Heart left ventricle (tissue), 16 donors: ENCODE measurements at regions not wholly inside any gene's neighbourhood (a gene's known extent, or its start where the extent isn't known, plus 50 kb on each side); places are given as distances from the start of the nearest gene placed in this dataset.

ENCODE experiments used
- ATAC-seq, 4 donors: fragments of 200-7000 bp; cut with Tn5 transposase; one replicate each; pipeline ENCODE4 v1.9.1; 2020 to 2022; ENCODE audit warnings: moderate library complexity in 4 of 4, mild to moderate bottlenecking in 3 of 4, moderate number of reproducible peaks in 1 of 4
- DNase-seq, 5 donors: peaks; one replicate each; pipeline ENCODE4 v3.0.0-alpha.2; 2020
- H3K27ac ChIP-seq, 12 donors: fragments of 200-600 bp; sonication (generic) in 4 of 12; one replicate each; pipeline versions ENCODE4 v1.5.0 to v1.8.0; 2016 to 2022; ENCODE audit warnings: mild to moderate bottlenecking in 2 of 12
- H3K27me3 ChIP-seq, 9 donors: fragments of 200-600 bp; sonication (generic) in 2 of 9; one replicate each; pipeline versions ENCODE4 v1.5.1 to v1.8.0; 2016 to 2022; ENCODE audit warnings: mild to moderate bottlenecking in 3 of 9
- H3K36me3 ChIP-seq, 9 donors: fragments of 200-600 bp; sonication (generic) in 2 of 9; one replicate each; pipeline versions ENCODE4 v1.5.0 to v1.8.0; 2018 to 2022; ENCODE audit warnings: mild to moderate bottlenecking in 2 of 9
- H3K4me1 ChIP-seq, 12 donors: fragments of 200-600 bp; sonication (generic) in 4 of 12; one replicate each; pipeline versions ENCODE4 v1.5.0 to v1.8.0; 2016 to 2022; ENCODE audit warnings: mild to moderate bottlenecking in 3 of 12
- H3K4me3 ChIP-seq, 12 donors: fragments of 200-600 bp; sonication (generic) in 4 of 12; one replicate each; pipeline versions ENCODE4 v1.5.0 to v1.8.0; 2017 to 2022; ENCODE audit warnings: mild to moderate bottlenecking in 9 of 12, moderate library complexity in 4 of 12
- H3K9me3 ChIP-seq, 12 donors: fragments of 200-600 bp; sonication (generic) in 4 of 12; one replicate each; pipeline versions ENCODE4 v1.5.0 to v1.8.0; 2016 to 2022; ENCODE audit warnings: mild to moderate bottlenecking in 1 of 12
- CTCF ChIP-seq, 12 donors: fragments of 200-600 bp; sonication (generic) in 4 of 12; IDR thresholded peaks; one replicate each; pipeline versions ENCODE4 v1.5.0 to v1.8.0; 2018 to 2022; ENCODE audit warnings: antibody characterized with exemption in 12 of 12, mild to moderate bottlenecking in 5 of 12
- POLR2A ChIP-seq, 2 donors: fragments of 450-650 bp; IDR thresholded peaks; one replicate each; pipeline ENCODE4 v1.6.1; 2017; ENCODE audit warnings: antibody characterized with exemption in 2 of 2, mild to moderate bottlenecking in 2 of 2, moderate library complexity in 2 of 2
- WGBS, 4 donors: extraction: QIAGEN DNeasy Blood & Tissue Kit in 2 of 4; methylation state at CpG; one replicate each; pipeline versions ENCODE4 v1.1.5 to v1.1.7; 2013 to 2018; 5-methylcytosine and 5-hydroxymethylcytosine counted together
- intact Hi-C, 10 donors: fragments of 100-400 bp; cut with DNase I; formaldehyde crosslinking; loops; one replicate each; pipeline versions ENCODE4 v1.11.1 to v1.14.2; 2022
- donor health status: ischemic (EF 13 %, LVEDD 7.1; RV severe dilation, severe dysfunction).
- donor health status: healthy with polysubstance abuse.
- donor health status: DM: no; HTN: yes; CAD: no.
- donor health status: DM: no; HTN: no; CAD: no.
- donor health status: ischemic (EF 25% LVEDD 6.9; RV normal size, moderate dysfunction).
- donor health status: ischemic (EF 25% LVEDD 5.7; RV mildly dilated, moderate dysfunction).
- donor health status: healthy.
- donor health status: DM: yes; HTN: yes; CAD: no.
- donor health status: ischemic (EF 35%, LVEDD 5.7; RV mildly dilated, moderate dysfunction).
- donor health status: nonischemic (EF 11% LVEDD 7.7; RV severe dilation, severe dysfunction).
- donor health status: DM: yes; HTN: yes; CAD: no.
- donor health status: PGD.
- donor health status: ischemic (EF 29% LVEDD 5.4; RV normal size, mild dysfunction).
- donor health status: nonischemic (EF 23%, LVEDD 6.1; RV moderate dilation, normal function).

GRCh38 chr5:110221036-110221435 lies 505.4 kb downstream of the TMEM232 start:
- DNase-seq (no peak), ATAC-seq (no peak)
- Histone ChIP-seq H3K4me3 (no peak overlapping the region), H3K27ac (no peak overlapping the region), H3K4me1 (no peaks in the 10 kb centered on the region), H3K36me3 (no peaks in the 10 kb centered on the region), H3K9me3 (peaks cover 0 to 63% (median 30%) of the 10 kb centered on the region in 12 donors), H3K27me3 (no peaks in the 10 kb centered on the region)
- TF ChIP-seq POLR2A (IDR thresholded peaks at IDR 0.05) (no peak), CTCF (IDR thresholded peaks at IDR 0.05) (no peak)
- 70 to 75% (median 70%) methylated on average over 2 of the region's 2 CpGs for WGBS, 4 donors
- intact Hi-C loops: no loop called here

- H3K27me3 ChIP-seq: no peaks in the 10 kb centered on the region
- ATAC-seq (no peak), DNase-seq (no peak)
- peaks cover 0 to 66% (median 27%) of the 10 kb centered on the region in 12 donors for H3K9me3 ChIP-seq
- H3K27ac ChIP-seq: no peak overlapping the region
- intact Hi-C loops: no loop called here
- no peak overlapping the region for H3K4me3 ChIP-seq
- TF ChIP-seq CTCF (IDR thresholded peaks at IDR 0.05) (no peak), POLR2A (IDR thresholded peaks at IDR 0.05) (no peak)
- no peaks in the 10 kb centered on the region for H3K36me3 ChIP-seq
- 57 to 74% (median 73%) methylated on average over 1 of the region's 1 CpG for WGBS, 4 donors
- no peaks in the 10 kb centered on the region for H3K4me1 ChIP-seq
These were observed 502.4 kb downstream of the TMEM232 start for GRCh38 chr5:110224050-110224449.

GRCh38 chr5:110225949-110226348 lies 500.5 kb downstream of the TMEM232 start:
- H3K4me3 ChIP-seq: no peak overlapping the region
- H3K9me3 ChIP-seq: peaks cover 0 to 72% (median 32%) of the 10 kb centered on the region in 12 donors
- intact Hi-C loops: no loop called here
- DNase-seq (no peak), ATAC-seq (no peak)
- no peak overlapping the region for H3K27ac ChIP-seq
- TF ChIP-seq POLR2A (IDR thresholded peaks at IDR 0.05): no peak
- no peak for TF ChIP-seq CTCF (IDR thresholded peaks at IDR 0.05)
- no peaks in the 10 kb centered on the region for H3K27me3 ChIP-seq
- H3K36me3 ChIP-seq: no peaks in the 10 kb centered on the region
- 78 to 93% (median 85%) methylated on average over 1 of the region's 1 CpG for WGBS, 4 donors
- no peaks in the 10 kb centered on the region for H3K4me1 ChIP-seq

- H3K27ac ChIP-seq: no peak overlapping the region
- peaks cover 0 to 8% (median 0%) of the 10 kb centered on the region in 12 donors for H3K9me3 ChIP-seq
- H3K4me1 ChIP-seq: no peaks in the 10 kb centered on the region
- no peaks in the 10 kb centered on the region for H3K27me3 ChIP-seq
- no peak for TF ChIP-seq CTCF (IDR thresholded peaks at IDR 0.05)
- TF ChIP-seq POLR2A (IDR thresholded peaks at IDR 0.05): no peak
- no peaks in the 10 kb centered on the region for H3K36me3 ChIP-seq
- DNase-seq: no peak
- intact Hi-C loops: no loop called here
- 47 to 65% (median 57%) methylated on average over 2 of the region's 2 CpGs for WGBS, 4 donors
- H3K4me3 ChIP-seq: no peak overlapping the region
- no peak for ATAC-seq
These were observed 486.7 kb downstream of the TMEM232 start for GRCh38 chr5:110239786-110240185.
